Spleen (tissue), 7 donors: ENCODE measurements at regions not wholly inside any gene's neighbourhood (a gene's known extent, or its start where the extent isn't known, plus 50 kb on each side); places are given as distances from the start of the nearest gene placed in this dataset.

Experiments used
- POLR2A ChIP-seq, 3 donors: fragments of 450-650 bp; IDR thresholded peaks; one replicate each; pipeline ENCODE4 v1.5.1; 2017; ENCODE audit warnings: antibody characterized with exemption in 3 of 3, mild to moderate bottlenecking in 1 of 3
- POLR2AphosphoS5 ChIP-seq, 3 donors: sonication (generic); formaldehyde crosslinking; IDR thresholded peaks; one replicate each; pipeline ENCODE4 v1.5.1; 2017; ENCODE audit warnings: antibody characterized with exemption in 3 of 3
- TF ChIP-seq, protein P1 (sequence below), 11 experiments: fragments of 200-600 bp in 7 of 11; fragments of 450-650 bp in 4 of 11; sonication (generic) in 4 of 11; IDR thresholded peaks in 8 of 11; conservative IDR thresholded peaks in 3 of 11; 1 replicate in 7 of 11; 2 replicates in 4 of 11; pipeline versions ENCODE4 v1.4.0 to v1.8.0; 2016 to 2021; ENCODE audit warnings: antibody characterized with exemption in 11 of 11, inconsistent platforms in 4 of 11, mild to moderate bottlenecking in 1 of 11
- donor health status: DM: no; HTN: no; CAD: no; lungs with moderate emphysema.
- donor health status: DM: no; HTN: no; CAD: no.
- donor health status: DM: no; HTN: no; CAD: no.

GRCh38 chr5:18321262-18321942 lies 687.1 kb downstream of the TAF11L14 start:
- TF ChIP-seq, protein P1, sequence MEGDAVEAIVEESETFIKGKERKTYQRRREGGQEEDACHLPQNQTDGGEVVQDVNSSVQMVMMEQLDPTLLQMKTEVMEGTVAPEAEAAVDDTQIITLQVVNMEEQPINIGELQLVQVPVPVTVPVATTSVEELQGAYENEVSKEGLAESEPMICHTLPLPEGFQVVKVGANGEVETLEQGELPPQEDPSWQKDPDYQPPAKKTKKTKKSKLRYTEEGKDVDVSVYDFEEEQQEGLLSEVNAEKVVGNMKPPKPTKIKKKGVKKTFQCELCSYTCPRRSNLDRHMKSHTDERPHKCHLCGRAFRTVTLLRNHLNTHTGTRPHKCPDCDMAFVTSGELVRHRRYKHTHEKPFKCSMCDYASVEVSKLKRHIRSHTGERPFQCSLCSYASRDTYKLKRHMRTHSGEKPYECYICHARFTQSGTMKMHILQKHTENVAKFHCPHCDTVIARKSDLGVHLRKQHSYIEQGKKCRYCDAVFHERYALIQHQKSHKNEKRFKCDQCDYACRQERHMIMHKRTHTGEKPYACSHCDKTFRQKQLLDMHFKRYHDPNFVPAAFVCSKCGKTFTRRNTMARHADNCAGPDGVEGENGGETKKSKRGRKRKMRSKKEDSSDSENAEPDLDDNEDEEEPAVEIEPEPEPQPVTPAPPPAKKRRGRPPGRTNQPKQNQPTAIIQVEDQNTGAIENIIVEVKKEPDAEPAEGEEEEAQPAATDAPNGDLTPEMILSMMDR (IDR thresholded peaks at IDR 0.05 in 8 of 11, conservative IDR thresholded peaks at IDR 0.05 in 3 of 11), result no peak
- no peak for TF ChIP-seq POLR2A (IDR thresholded peaks at IDR 0.05)
- TF ChIP-seq POLR2AphosphoS5 (IDR thresholded peaks at IDR 0.05), result no peak
